Neural progenitor cell (in vitro differentiated cells): ENCODE measurements at regions not wholly inside any gene's neighbourhood (a gene's known extent, or its start where the extent isn't known, plus 50 kb on each side); places are given as distances from the start of the nearest gene placed in this dataset.

ENCODE experiments used
- CTCF ChIP-seq: fragments of 200-600 bp; sonication (generic); IDR thresholded peaks from 2 replicates; pipeline ENCODE4 v1.5.1; 2017; ENCODE audit warnings: antibody characterized with exemption, mild to moderate bottlenecking
- EZH2 ChIP-seq: fragments of 200-600 bp; sonication (generic); IDR thresholded peaks from 2 replicates; pipeline ENCODE4 v1.6.1; 2017; ENCODE audit warnings: antibody characterized with exemption, mild to moderate bottlenecking, moderate library complexity
- EZH2phosphoT487 ChIP-seq: fragments of 200-600 bp; sonication (generic); IDR thresholded peaks from 2 replicates; pipeline ENCODE4 v1.6.1; 2017; ENCODE audit warnings: antibody characterized with exemption

GRCh38 chr3:177694951-177695350 is 497.7 kb upstream of the TBL1XR1 start:
- TF ChIP-seq EZH2 (no peak), CTCF (no peak), EZH2phosphoT487 (no peak)
